ENCODE measurements at regions not wholly inside any gene's neighbourhood (a gene's known extent, or its start where the extent isn't known, plus 50 kb on each side); places are given as distances from the start of the nearest gene placed in this dataset.

GRCh38 chr3:193869221-193870201, 266.4 kb upstream of the HES1 start:
- H3K27ac ChIP-seq: peak overlapping the region; percentile 95
- no peak for DNase-seq (ENCODE audit: low read depth, low spot score)

- H3K27ac ChIP-seq: peak overlapping the region; percentile 95
- DNase-seq (ENCODE audit: low read depth, low spot score): no peak
These were observed 265.4 kb upstream of the HES1 start for GRCh38 chr3:193870376-193871219.

- no peak for DNase-seq (ENCODE audit: low read depth, low spot score)
These were observed 264.8 kb upstream of the HES1 start for GRCh38 chr3:193871220-193871485.

GRCh38 chr3:193872265-193872753, 263.6 kb upstream of the HES1 start:
- peak; percentile 98 for DNase-seq (ENCODE audit: low read depth, low spot score)
- peak overlapping the region; percentile 95 for H3K27ac ChIP-seq

More at GRCh38 chr3:193871220-193871485, 264.8 kb upstream of the HES1 start:
- H3K27ac ChIP-seq: peak overlapping the region; percentile 95

GRCh38 chr3:193873426-193874201, 262.3 kb upstream of the HES1 start:
- peak overlapping the region; percentile 95 for H3K27ac ChIP-seq
- DNase-seq (ENCODE audit: low read depth, low spot score): no peak

GRCh38 chr3:193874512-193874911, 261.4 kb upstream of the HES1 start:
- DNase-seq (ENCODE audit: low read depth, low spot score): peak; percentile 66

GRCh38 chr3:193874997-193875593, 260.9 kb upstream of the HES1 start:
- peak overlapping the region; percentile 95 for H3K27ac ChIP-seq
- DNase-seq (ENCODE audit: low read depth, low spot score): no peak

More at GRCh38 chr3:193874512-193874911, 261.4 kb upstream of the HES1 start:
- peak overlapping the region; percentile 95 for H3K27ac ChIP-seq

GRCh38 chr3:193875601-193876321, 260.2 kb upstream of the HES1 start:
- no peak for DNase-seq (ENCODE audit: low read depth, low spot score)
- peak overlapping the region; percentile 95 for H3K27ac ChIP-seq

GRCh38 chr3:193879099-193879863, 256.7 kb upstream of the HES1 start:
- no peak for DNase-seq (ENCODE audit: low read depth, low spot score)
- H3K27ac ChIP-seq: no peak overlapping the region

GRCh38 chr3:193879864-193880242, 256.1 kb upstream of the HES1 start:
- no peak overlapping the region for H3K27ac ChIP-seq
- DNase-seq (ENCODE audit: low read depth, low spot score): no peak

- no peak overlapping the region for H3K27ac ChIP-seq
- DNase-seq (ENCODE audit: low read depth, low spot score): no peak
These were observed 253.9 kb upstream of the HES1 start for GRCh38 chr3:193882091-193882490.

GRCh38 chr3:193883551-193883950, 252.4 kb upstream of the HES1 start:
- H3K27ac ChIP-seq: peak overlapping the region; percentile 41
- no peak for DNase-seq (ENCODE audit: low read depth, low spot score)

GRCh38 chr3:193884027-193884426, 251.9 kb upstream of the HES1 start:
- peak overlapping the region; percentile 41 for H3K27ac ChIP-seq
- no peak for DNase-seq (ENCODE audit: low read depth, low spot score)

- DNase-seq (ENCODE audit: low read depth, low spot score): no peak
- peak overlapping the region; percentile 41 for H3K27ac ChIP-seq
These were observed 251.3 kb upstream of the HES1 start for GRCh38 chr3:193884652-193885051.

GRCh38 chr3:193885832-193886231, 250.1 kb upstream of the HES1 start:
- DNase-seq (ENCODE audit: low read depth, low spot score): no peak
- peak overlapping the region; percentile 41 for H3K27ac ChIP-seq

GRCh38 chr3:193890016-193890897, 245.7 kb upstream of the HES1 start:
- H3K27ac ChIP-seq: no peak overlapping the region
- DNase-seq (ENCODE audit: low read depth, low spot score): no peak

GRCh38 chr3:193894121-193894863, 241.7 kb upstream of the HES1 start:
- no peak for DNase-seq (ENCODE audit: low read depth, low spot score)
- peak overlapping the region; percentile 54 for H3K27ac ChIP-seq

Data from epithelial cell of prostate (primary cell).